Astrocyte (in vitro differentiated cells and primary cell): ENCODE measurements at regions not wholly inside any gene's neighbourhood (a gene's known extent, or its start where the extent isn't known, plus 50 kb on each side); places are given as distances from the start of the nearest gene placed in this dataset.

ENCODE experiments used
- DNase-seq: peaks from one replicate; pipeline ENCODE4 v3.0.0-alpha.2; 2010; ENCODE audit warnings: low read depth
- FAIRE-seq: peaks from 2 replicates; lab custom pipeline; 2011; peaks lifted over from hg19 to GRCh38; lab: Jason Lieb, UNC
- H2AFZ ChIP-seq: 2 replicates; pipeline ENCODE4 v1.6.0; 2012; ENCODE audit warnings: low read depth, low read length, inconsistent platforms
- H3K27ac ChIP-seq: 2 replicates; pipeline ENCODE4 v1.5.1; 2011; ENCODE audit warnings: low read depth, low read length, inconsistent platforms
- H3K27me3 ChIP-seq: 2 replicates; pipeline ENCODE4 v1.6.0; 2011; ENCODE audit warnings: low read length, inconsistent platforms; ENCODE audit not compliant: insufficient read depth
- H3K36me3 ChIP-seq: 2 replicates; pipeline ENCODE4 v1.5.1; 2011; ENCODE audit warnings: low read length, inconsistent platforms; ENCODE audit not compliant: insufficient read depth
- H3K4me1 ChIP-seq: 2 replicates; pipeline ENCODE4 v1.5.1; 2011; ENCODE audit warnings: low read length, inconsistent platforms; ENCODE audit not compliant: insufficient read depth
- H3K4me2 ChIP-seq: 2 replicates; pipeline ENCODE4 v1.6.0; 2012; ENCODE audit warnings: low read length, inconsistent platforms
- H3K4me3 ChIP-seq: 2 replicates; pipeline ENCODE4 v1.5.1; 2011; ENCODE audit warnings: low read depth, mild to moderate bottlenecking, low read length, inconsistent platforms; ENCODE audit not compliant: insufficient read depth
- H3K79me2 ChIP-seq: 2 replicates; pipeline ENCODE4 v1.6.0; 2012; ENCODE audit warnings: mild to moderate bottlenecking, low read length, inconsistent platforms; ENCODE audit not compliant: insufficient read depth
- H3K9ac ChIP-seq: 2 replicates; pipeline ENCODE4 v1.6.0; 2012; ENCODE audit warnings: mild to moderate bottlenecking, low read length, inconsistent platforms
- H3K9me3 ChIP-seq: 2 replicates; pipeline ENCODE4 v1.5.1; 2012; ENCODE audit warnings: low read depth, mild to moderate bottlenecking, low read length, inconsistent platforms; ENCODE audit not compliant: insufficient read depth
- H4K20me1 ChIP-seq: 2 replicates; pipeline ENCODE4 v1.6.0; 2012; ENCODE audit warnings: low read length, inconsistent platforms; ENCODE audit not compliant: insufficient read depth
- H3K27ac Mint-ChIP-seq: one replicate; pipeline ENCODE4 v1.8.0; 2021; ENCODE audit warnings: mild to moderate bottlenecking, mixed read lengths; ENCODE audit not compliant: unreplicated experiment
- H3K27me3 Mint-ChIP-seq: one replicate; pipeline ENCODE4 v1.8.0; 2021; ENCODE audit warnings: low read depth, mixed read lengths; ENCODE audit not compliant: unreplicated experiment
- H3K36me3 Mint-ChIP-seq: one replicate; pipeline ENCODE4 v1.8.0; 2021; ENCODE audit warnings: low read depth, mixed read lengths; ENCODE audit not compliant: unreplicated experiment
- H3K4me1 Mint-ChIP-seq: one replicate; pipeline ENCODE4 v1.8.0; 2021; ENCODE audit warnings: low read depth, mixed read lengths; ENCODE audit not compliant: unreplicated experiment
- H3K4me3 Mint-ChIP-seq: one replicate; pipeline ENCODE4 v1.8.0; 2021; ENCODE audit warnings: mild to moderate bottlenecking, moderate library complexity, mixed read lengths; ENCODE audit not compliant: unreplicated experiment
- H3K9me3 Mint-ChIP-seq: one replicate; pipeline ENCODE4 v1.8.0; 2021; ENCODE audit warnings: mild to moderate bottlenecking, mixed read lengths; ENCODE audit not compliant: unreplicated experiment
- EZH2 ChIP-seq: IDR thresholded peaks from 2 replicates; pipeline ENCODE4 v1.6.1; 2012; ENCODE audit warnings: mild to moderate bottlenecking, low read length, inconsistent platforms; ENCODE audit not compliant: insufficient read depth
- TF ChIP-seq, protein P1 (sequence below): IDR thresholded peaks from 2 replicates; pipeline ENCODE4 v1.5.1; 2011; ENCODE audit warnings: low read depth, mild to moderate bottlenecking, inconsistent platforms, low read length, moderate library complexity; ENCODE audit not compliant: insufficient read depth

DNA sequence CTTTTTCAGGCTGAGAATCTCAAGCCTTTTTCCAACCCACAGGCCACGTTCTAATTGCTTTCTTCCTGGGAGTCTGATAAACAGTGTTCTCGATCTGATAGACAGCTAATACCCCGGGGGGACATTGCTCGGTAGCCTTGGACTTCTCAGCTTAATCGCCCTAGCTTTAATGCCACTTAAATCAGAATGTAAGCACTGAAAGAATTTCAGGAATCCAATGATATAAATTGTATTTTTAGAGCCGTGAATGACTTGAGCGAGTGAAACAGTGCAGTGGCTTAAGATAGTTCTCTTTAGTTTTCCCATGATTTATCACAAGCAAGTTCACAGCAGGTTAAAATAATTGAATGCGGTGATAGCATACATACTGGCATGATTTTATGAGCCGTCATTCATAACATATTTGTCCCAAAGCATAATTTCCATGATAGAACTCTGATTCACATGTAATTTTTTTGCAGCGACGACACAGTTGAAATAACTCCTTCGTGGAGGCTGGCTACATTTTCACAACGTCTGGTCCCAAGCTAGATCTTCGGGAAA is 116.1 kb upstream of the MYOCD start:
- FAIRE-seq, result no peak
- H3K27me3 Mint-ChIP-seq, result peaks cover 7% of the 10 kb centered on the region
- Histone ChIP-seq H3K9me3 (no peaks in the 10 kb centered on the region), H2AFZ (peak overlapping the region; percentile 23), H3K27me3 (no peaks in the 10 kb centered on the region), H3K36me3 (no peaks in the 10 kb centered on the region), H3K79me2 (no peaks in the 10 kb centered on the region), H3K4me2 (peak overlapping the region; percentile 62), H3K27ac (peak overlapping the region; percentile 65), H3K4me3 (peak overlapping the region; percentile 25), H4K20me1 (no peaks in the 10 kb centered on the region), H3K4me1 (no peaks in the 10 kb centered on the region), H3K9ac (peak overlapping the region; percentile 76)
- DNase-seq, result peak; percentile 17
- no peak overlapping the region for H3K27ac Mint-ChIP-seq
- no peaks in the 10 kb centered on the region for H3K36me3 Mint-ChIP-seq
- no peak overlapping the region for H3K4me3 Mint-ChIP-seq
- peaks cover 3% of the 10 kb centered on the region for H3K9me3 Mint-ChIP-seq
- H3K4me1 Mint-ChIP-seq, result no peaks in the 10 kb centered on the region
- TF ChIP-seq EZH2, result no peak
- TF ChIP-seq, protein P1, sequence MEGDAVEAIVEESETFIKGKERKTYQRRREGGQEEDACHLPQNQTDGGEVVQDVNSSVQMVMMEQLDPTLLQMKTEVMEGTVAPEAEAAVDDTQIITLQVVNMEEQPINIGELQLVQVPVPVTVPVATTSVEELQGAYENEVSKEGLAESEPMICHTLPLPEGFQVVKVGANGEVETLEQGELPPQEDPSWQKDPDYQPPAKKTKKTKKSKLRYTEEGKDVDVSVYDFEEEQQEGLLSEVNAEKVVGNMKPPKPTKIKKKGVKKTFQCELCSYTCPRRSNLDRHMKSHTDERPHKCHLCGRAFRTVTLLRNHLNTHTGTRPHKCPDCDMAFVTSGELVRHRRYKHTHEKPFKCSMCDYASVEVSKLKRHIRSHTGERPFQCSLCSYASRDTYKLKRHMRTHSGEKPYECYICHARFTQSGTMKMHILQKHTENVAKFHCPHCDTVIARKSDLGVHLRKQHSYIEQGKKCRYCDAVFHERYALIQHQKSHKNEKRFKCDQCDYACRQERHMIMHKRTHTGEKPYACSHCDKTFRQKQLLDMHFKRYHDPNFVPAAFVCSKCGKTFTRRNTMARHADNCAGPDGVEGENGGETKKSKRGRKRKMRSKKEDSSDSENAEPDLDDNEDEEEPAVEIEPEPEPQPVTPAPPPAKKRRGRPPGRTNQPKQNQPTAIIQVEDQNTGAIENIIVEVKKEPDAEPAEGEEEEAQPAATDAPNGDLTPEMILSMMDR, result no peak

DNA sequence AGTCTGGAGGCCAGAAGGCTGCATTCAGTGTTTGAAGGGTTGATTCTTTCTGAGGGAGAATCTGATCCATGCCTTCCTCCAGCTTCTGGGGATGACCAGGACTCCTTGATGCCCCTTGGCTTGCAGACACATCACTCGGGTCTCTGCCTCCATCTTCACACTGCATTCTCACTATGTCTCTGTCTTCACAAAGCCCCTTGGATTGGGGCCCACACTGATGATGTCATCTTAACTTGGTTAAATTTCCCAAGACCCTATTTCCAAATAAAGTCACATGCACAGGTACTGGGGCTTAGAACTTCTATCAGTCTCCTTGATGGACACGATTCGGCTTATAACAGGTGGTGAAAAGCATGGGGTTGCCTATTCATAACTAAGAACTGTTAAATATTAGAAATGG is 112.1 kb upstream of the MYOCD start:
- Histone ChIP-seq H3K9me3 (no peaks in the 10 kb centered on the region), H3K4me1 (no peaks in the 10 kb centered on the region), H3K9ac (no peak overlapping the region), H3K36me3 (no peaks in the 10 kb centered on the region), H3K79me2 (no peaks in the 10 kb centered on the region), H3K27me3 (no peaks in the 10 kb centered on the region), H2AFZ (no peak overlapping the region), H3K27ac (no peak overlapping the region), H3K4me2 (no peak overlapping the region), H4K20me1 (no peaks in the 10 kb centered on the region), H3K4me3 (no peak overlapping the region)
- DNase-seq, result no peak
- Mint-ChIP-seq H3K27ac (no peak overlapping the region), H3K9me3 (peaks cover 3% of the 10 kb centered on the region), H3K27me3 (no peaks in the 10 kb centered on the region), H3K4me1 (no peaks in the 10 kb centered on the region), H3K36me3 (no peaks in the 10 kb centered on the region), H3K4me3 (no peak overlapping the region)
- no peak for FAIRE-seq
- no peak for TF ChIP-seq EZH2
- TF ChIP-seq, protein P1, result no peak

DNA sequence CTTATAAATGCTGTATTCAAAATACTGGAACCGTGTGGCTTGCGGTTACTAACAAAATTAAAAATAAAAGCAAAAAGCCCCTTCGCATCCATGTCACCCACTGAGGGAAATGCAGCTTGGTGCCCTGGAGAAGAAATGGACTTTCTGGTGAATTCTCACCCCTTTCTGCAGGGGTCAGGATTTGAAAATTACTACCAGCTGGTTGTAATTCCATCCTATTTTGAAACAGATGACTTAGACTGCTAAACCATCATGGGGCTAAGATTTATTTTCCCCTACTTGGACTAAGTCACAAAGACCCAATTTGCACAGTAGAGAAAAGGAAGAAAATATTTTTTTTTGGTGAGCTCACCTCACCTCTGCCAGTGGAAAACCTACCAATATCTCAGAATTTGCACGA is 111.4 kb upstream of the MYOCD start:
- DNase-seq (no peak), FAIRE-seq (no peak)
- Histone ChIP-seq H3K4me3 (no peak overlapping the region), H3K4me1 (no peaks in the 10 kb centered on the region), H3K36me3 (no peaks in the 10 kb centered on the region), H3K27ac (no peak overlapping the region), H3K9ac (no peak overlapping the region), H2AFZ (no peak overlapping the region), H3K27me3 (no peaks in the 10 kb centered on the region), H3K9me3 (no peaks in the 10 kb centered on the region), H3K79me2 (no peaks in the 10 kb centered on the region), H4K20me1 (no peaks in the 10 kb centered on the region), H3K4me2 (no peak overlapping the region)
- Mint-ChIP-seq H3K4me3 (no peak overlapping the region), H3K9me3 (peaks cover 3% of the 10 kb centered on the region), H3K4me1 (no peaks in the 10 kb centered on the region), H3K27me3 (no peaks in the 10 kb centered on the region), H3K27ac (no peak overlapping the region), H3K36me3 (no peaks in the 10 kb centered on the region)
- no peak for TF ChIP-seq EZH2
- TF ChIP-seq, protein P1, result no peak
